ENCODE measurements at regions not wholly inside any gene's neighbourhood (a gene's known extent, or its start where the extent isn't known, plus 50 kb on each side); places are given as distances from the start of the nearest gene placed in this dataset.

- DNase-seq: no peak
- Histone ChIP-seq H3K9me3 (no peaks in the 10 kb centered on the region), H3K27me3 (no peaks in the 10 kb centered on the region), H3K4me1 (no peaks in the 10 kb centered on the region), H3K27ac (no peak overlapping the region), H3K36me3 (no peaks in the 10 kb centered on the region), H3K4me3 (no peak overlapping the region)
- intact Hi-C loops (cut with DNase I): no loop called here
- TF ChIP-seq, protein P1, sequence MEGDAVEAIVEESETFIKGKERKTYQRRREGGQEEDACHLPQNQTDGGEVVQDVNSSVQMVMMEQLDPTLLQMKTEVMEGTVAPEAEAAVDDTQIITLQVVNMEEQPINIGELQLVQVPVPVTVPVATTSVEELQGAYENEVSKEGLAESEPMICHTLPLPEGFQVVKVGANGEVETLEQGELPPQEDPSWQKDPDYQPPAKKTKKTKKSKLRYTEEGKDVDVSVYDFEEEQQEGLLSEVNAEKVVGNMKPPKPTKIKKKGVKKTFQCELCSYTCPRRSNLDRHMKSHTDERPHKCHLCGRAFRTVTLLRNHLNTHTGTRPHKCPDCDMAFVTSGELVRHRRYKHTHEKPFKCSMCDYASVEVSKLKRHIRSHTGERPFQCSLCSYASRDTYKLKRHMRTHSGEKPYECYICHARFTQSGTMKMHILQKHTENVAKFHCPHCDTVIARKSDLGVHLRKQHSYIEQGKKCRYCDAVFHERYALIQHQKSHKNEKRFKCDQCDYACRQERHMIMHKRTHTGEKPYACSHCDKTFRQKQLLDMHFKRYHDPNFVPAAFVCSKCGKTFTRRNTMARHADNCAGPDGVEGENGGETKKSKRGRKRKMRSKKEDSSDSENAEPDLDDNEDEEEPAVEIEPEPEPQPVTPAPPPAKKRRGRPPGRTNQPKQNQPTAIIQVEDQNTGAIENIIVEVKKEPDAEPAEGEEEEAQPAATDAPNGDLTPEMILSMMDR (IDR thresholded peaks at IDR 0.05): no peak
- TF ChIP-seq POLR2A (IDR thresholded peaks at IDR 0.05): no peak
- ATAC-seq: no peak
These were observed 234.9 kb downstream of the SNAPC1 start for GRCh38 chr14:61997161-61997560.

- Histone ChIP-seq H3K27me3 (no peaks in the 10 kb centered on the region), H3K4me1 (no peaks in the 10 kb centered on the region), H3K9me3 (no peaks in the 10 kb centered on the region), H3K27ac (no peak overlapping the region), H3K4me3 (no peak overlapping the region), H3K36me3 (no peaks in the 10 kb centered on the region)
- intact Hi-C loops (cut with DNase I): no loop called here
- TF ChIP-seq, protein P1 (IDR thresholded peaks at IDR 0.05): no peak
- no peak for TF ChIP-seq POLR2A (IDR thresholded peaks at IDR 0.05)
- ATAC-seq (no peak), DNase-seq (no peak)
- WGBS (ENCODE audit: insufficient coverage, low coverage, low lambda C conversion rate, missing lambda C conversion rate): 41% methylated on average over 2 of the region's 2 CpGs
These were observed 239.7 kb downstream of the SNAPC1 start for GRCh38 chr14:62001963-62002362.

- WGBS (ENCODE audit: insufficient coverage, low coverage, low lambda C conversion rate, missing lambda C conversion rate): 33% methylated on average over 1 of the region's 1 CpG
- no peak for DNase-seq
- Histone ChIP-seq H3K4me1 (no peaks in the 10 kb centered on the region), H3K27ac (no peak overlapping the region), H3K9me3 (no peaks in the 10 kb centered on the region), H3K36me3 (no peaks in the 10 kb centered on the region), H3K27me3 (no peaks in the 10 kb centered on the region), H3K4me3 (no peak overlapping the region)
- ATAC-seq: no peak
- intact Hi-C loops (cut with DNase I): no loop called here
- TF ChIP-seq POLR2A (IDR thresholded peaks at IDR 0.05): no peak
- TF ChIP-seq, protein P1 (IDR thresholded peaks at IDR 0.05): no peak
These were observed 240.4 kb downstream of the SNAPC1 start for GRCh38 chr14:62002642-62003041.

DNA sequence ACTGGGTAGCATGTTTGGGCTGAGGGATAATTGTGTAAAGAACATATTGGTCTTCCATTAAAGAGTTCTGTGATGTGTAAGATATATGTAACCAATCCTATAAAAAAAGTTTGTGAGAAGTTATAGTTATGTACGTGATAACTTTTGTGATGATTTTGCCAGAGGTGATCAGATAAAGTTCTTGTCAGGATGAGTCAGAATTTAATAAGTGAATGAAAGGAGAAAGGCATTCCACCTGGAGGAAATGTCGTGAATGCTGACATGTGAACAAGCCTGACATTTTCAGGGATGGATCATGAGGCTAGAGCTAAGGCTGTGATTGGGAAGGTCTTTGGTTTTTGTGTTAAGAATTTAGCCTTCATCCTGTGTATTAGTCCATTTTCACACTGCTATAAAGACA is 241.5 kb downstream of the SNAPC1 start:
- H3K4me1 ChIP-seq: no peaks in the 10 kb centered on the region
- H3K27ac ChIP-seq: no peak overlapping the region
- H3K36me3 ChIP-seq: no peaks in the 10 kb centered on the region
- no peak overlapping the region for H3K4me3 ChIP-seq
- DNase-seq: no peak
- no peaks in the 10 kb centered on the region for H3K27me3 ChIP-seq
- intact Hi-C loops (cut with DNase I): no loop called here
- TF ChIP-seq, protein P1 (IDR thresholded peaks at IDR 0.05): no peak
- no peak for TF ChIP-seq POLR2A (IDR thresholded peaks at IDR 0.05)
- no peak for ATAC-seq
- H3K9me3 ChIP-seq: no peaks in the 10 kb centered on the region
- WGBS (ENCODE audit: insufficient coverage, low coverage, low lambda C conversion rate, missing lambda C conversion rate): 29% methylated on average over 2 of the region's 2 CpGs

DNA sequence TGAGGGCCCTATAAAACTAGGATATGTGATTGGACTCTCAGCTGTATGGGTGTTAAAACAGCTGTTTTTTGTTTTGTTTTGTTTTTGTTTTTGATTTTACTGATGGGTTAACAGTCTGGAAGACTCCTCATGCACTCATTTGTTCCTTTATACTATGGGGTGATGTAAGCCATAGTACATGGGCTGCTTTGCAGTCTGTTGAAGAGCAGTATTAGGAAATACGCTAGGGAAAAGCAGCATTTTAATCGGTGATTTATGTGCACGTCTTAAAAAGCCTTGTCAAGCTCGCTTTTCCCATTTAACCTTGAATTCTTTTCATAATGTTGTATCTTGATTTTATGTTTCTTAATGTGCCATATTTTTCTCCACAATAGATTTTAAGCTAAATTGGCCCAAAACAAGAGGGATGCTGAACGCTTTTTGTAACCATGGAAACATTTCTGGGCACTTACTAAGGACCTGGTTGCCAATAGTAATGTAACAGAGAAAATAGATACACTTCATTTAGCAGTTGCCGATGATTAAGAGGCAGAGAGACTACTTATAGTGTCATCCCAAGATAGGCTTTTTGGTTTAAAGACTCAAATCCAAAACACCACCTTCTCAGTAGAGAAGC is 244.0 kb downstream of the SNAPC1 start:
- Histone ChIP-seq H3K4me3 (no peak overlapping the region), H3K9me3 (no peaks in the 10 kb centered on the region), H3K36me3 (no peaks in the 10 kb centered on the region), H3K27me3 (no peaks in the 10 kb centered on the region), H3K27ac (no peak overlapping the region), H3K4me1 (no peaks in the 10 kb centered on the region)
- 58% methylated on average over 6 of the region's 6 CpGs for WGBS (ENCODE audit: insufficient coverage, low coverage, low lambda C conversion rate, missing lambda C conversion rate)
- intact Hi-C loops (cut with DNase I): no loop called here
- TF ChIP-seq, protein P1 (IDR thresholded peaks at IDR 0.05): no peak
- TF ChIP-seq POLR2A (IDR thresholded peaks at IDR 0.05): no peak
- no peak for DNase-seq
- ATAC-seq: no peak
